ENCODE measurements at regions not wholly inside any gene's neighbourhood (a gene's known extent, or its start where the extent isn't known, plus 50 kb on each side); places are given as distances from the start of the nearest gene placed in this dataset.
"Not testable (repeated sequence)": the region's sequence is repeated elsewhere in the genome, so short reads cannot be mapped to it uniquely, and the experiment has no call there.

DNA sequence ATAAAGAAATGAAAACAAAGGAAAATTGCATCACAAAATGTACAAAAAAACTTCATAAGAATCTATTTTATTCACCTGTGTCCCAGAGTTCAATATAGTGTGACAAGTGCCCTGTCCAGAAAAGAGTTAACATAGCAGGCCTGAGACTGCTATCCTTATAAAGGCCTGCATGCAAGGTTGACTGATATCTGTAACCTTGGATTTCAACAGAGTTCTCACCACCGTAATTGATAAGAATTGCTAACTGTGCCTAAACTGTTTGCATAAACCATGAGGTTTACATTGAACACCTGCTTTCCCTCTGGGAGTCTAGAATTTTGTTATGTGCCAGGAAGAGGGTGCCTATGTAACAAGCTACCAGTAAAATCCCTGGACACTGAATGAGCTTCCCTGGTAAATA, 461.7 kb upstream of the DPH6 start:
- DNase-seq = no peak

DNA sequence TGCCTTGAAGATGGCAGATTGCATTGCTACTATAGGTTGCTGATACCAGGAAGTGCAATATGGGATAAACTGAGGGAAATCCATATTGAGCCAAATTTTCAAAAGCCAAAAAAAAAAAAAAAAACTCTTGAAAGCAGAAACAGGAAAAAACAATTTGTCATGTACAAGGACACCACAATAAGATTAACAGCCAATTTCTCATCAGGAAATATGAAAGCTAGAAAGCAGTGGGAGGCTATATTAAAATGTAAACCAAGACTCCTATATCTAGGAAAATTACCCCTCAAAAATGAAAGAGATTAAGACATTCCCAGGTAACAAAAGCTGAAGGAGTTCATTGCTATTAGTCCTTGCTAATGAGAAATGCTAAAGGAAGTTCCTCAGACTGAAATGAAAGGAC, 462.8 kb upstream of the DPH6 start:
- DNase-seq = no peak

- DNase-seq = no peak
Measured at GRCh38 chr15:36024031-36024688, 478.2 kb upstream of the DPH6 start.

DNA sequence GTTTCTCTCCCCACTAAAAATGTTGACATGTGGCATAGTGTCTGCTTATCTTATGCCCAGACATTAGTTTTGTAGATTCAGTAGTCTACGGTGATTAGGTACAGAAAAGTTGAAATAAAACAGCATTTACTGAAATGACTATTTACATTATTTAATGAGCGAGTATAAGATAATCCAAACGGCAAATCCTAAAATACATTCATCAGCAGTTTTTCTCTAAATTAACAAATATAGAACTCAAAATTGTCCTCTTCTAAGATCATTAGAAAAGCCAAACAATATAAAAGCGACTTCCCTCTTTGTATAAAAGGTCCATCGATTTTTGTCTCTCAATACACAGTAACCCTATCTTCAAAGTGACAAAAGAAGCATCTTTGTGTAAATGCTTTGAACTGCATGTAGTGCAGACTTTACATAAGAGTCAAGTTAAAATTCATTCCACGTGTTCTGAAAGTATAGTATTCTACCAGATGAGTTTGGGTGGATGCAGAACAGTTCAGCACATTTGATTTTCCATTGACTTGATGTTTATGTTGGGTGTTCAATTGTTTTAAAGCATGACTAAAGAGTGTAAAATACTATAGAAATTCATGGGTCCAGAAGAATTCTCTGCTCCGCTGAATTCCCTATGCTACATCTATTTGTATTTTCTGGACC, 480.8 kb upstream of the DPH6 start:
- no peak for DNase-seq

- DNase-seq = no peak
Measured at GRCh38 chr15:36029606-36030210, 483.7 kb upstream of the DPH6 start.

GRCh38 chr15:36039996-36040572, 494.1 kb upstream of the DPH6 start:
- DNase-seq = no peak

- DNase-seq = not testable (repeated sequence)
Measured at GRCh38 chr15:36047018-36047716, 501.2 kb upstream of the DPH6 start.

DNA sequence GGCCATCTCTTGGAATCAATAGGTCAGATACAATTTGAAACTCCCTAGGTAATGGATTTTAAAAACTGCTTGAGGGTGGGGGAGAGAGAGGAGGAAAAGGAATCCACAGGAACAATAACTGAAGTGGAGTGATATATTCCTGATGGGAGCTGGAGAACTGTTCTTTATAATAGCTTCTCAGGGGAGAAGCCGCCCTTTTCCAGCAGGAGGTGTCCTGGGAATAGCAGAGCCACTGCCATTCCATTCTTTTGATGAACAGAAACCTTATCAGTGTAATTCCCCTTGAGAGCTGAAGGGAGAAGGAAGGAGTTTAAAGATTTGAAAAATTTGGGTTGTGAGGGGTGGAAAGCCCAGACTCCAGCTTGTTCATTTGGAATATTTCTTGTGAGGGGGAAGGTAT, 504.9 kb upstream of the DPH6 start:
- DNase-seq = no peak

- not testable (repeated sequence) for DNase-seq
Measured at GRCh38 chr15:36052641-36053040, 506.7 kb upstream of the DPH6 start.

GRCh38 chr15:36053746-36054145, 507.8 kb upstream of the DPH6 start:
- DNase-seq = no peak

DNA sequence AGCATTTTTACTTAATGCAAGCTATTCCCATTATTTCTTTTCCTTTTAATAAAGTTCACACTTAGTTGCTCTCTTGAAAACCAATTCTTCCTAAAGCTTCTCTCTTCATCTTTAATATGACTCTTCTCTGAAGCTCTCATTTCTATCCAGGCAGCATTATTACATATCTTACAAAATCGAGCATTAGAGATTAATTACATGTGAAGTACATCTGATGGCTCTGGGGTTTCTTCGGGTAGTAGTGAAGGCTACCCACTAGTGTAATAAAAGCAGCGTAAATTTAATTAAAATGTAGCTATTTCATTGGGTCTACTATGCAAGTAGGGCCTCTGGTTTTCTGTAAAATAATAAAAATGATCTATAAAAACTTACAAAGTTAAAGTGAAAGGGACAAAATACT, 513.6 kb upstream of the DPH6 start:
- DNase-seq = no peak

DNA sequence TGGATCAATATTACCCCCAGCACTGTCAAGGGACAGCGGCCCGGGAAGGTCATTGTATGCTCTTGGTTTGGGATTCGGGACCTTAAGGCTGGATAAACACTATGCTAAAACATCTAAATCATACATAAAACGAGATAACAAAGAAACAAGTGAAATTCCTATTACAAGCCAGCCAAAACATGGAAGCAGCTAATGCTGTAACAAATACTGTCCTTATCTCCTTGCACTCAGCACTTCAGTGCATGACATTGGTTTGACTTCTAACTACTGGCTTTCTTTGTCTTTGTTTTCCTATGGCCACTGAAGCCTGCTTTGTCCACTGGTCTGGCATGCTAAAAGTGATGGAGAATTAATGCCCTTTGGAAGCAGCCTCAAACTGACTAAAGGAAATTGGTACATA, 516.4 kb upstream of the DPH6 start:
- no peak for DNase-seq

DNA sequence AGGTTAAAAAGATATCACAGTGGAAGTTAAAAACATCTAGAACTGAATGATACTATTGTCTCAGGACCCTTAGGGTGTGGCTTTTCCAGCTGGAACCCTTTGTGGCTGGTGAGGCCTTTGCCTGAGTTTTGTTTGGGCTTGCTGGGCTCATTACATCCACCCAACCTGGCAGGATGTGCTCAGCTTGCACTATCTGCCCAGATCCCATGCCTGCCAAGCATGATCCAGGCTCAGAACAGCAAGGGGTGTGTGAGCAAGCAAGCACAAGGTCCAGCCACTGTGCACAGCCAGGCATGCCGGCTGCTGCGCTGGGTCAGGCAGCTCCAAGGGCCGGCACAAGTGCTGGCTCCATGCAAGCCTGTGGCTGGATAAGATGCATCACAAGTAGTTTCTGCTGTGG, 512.7 kb upstream of the CDIN1 start:
- no peak for DNase-seq

DNA sequence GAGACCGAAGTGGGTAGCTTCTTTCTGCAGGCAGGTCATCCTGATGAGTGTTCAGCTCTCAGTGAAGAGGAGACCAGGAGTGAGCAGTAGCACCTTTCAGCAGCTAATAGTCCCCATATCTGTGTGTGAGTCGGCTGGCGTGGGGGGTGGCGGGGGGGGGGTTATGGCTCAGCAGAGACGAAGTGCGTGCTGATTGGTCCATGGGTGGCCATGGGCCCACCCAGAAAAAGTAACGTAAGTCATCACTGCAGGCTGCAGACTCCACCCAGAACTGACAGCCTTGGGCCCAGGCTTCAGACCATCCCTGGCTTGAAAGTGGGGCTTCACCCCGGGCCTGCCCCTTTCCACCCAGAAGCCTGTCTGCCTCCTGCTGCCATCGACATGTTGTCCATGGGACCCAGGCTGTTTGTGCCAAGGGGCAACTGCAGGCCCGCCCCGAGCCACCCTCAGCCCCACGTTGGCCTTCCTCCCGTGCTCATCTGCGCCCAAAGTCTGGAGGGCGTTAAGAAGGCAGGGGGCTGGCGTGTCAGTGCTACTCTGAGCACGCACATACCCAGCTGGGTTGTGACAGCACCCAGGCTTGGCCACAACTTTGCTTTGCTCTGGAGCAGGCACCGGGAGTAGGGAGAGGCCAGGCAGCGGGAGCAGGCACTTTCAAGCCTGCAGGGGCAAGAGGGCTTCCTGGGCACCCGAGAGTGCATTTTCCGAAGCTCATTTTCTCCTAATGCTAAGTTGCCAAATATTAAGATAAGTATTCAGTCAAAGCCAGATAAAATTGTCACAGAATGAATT, 511.7 kb upstream of the CDIN1 start:
- no peak for DNase-seq

- no peak for DNase-seq
Measured at GRCh38 chr15:36075333-36075732, 504.1 kb upstream of the CDIN1 start.

GRCh38 chr15:36079021-36079420, 500.4 kb upstream of the CDIN1 start:
- DNase-seq = no peak

DNA sequence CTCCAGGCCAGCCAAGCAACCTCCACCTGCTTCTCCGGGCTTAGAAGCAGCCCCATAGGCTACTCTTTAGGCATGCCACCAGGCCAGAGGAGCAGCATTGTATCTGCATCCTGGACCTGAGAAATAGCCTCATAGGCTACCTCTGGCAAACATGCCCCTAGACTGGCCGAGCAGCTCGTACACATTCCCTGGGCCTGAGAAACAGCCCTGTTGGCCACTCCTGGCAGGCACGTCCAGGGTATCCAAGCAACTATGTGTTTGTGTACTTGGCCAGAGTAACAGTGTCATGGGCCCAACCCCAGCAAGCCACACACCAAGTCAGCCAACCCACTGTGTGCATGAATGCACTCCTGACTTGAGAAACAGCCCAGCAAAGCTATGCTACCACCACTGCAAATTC, 498.7 kb upstream of the CDIN1 start:
- no peak for DNase-seq

- DNase-seq = no peak
Measured at GRCh38 chr15:36090286-36090946, 489.0 kb upstream of the CDIN1 start.

DNA sequence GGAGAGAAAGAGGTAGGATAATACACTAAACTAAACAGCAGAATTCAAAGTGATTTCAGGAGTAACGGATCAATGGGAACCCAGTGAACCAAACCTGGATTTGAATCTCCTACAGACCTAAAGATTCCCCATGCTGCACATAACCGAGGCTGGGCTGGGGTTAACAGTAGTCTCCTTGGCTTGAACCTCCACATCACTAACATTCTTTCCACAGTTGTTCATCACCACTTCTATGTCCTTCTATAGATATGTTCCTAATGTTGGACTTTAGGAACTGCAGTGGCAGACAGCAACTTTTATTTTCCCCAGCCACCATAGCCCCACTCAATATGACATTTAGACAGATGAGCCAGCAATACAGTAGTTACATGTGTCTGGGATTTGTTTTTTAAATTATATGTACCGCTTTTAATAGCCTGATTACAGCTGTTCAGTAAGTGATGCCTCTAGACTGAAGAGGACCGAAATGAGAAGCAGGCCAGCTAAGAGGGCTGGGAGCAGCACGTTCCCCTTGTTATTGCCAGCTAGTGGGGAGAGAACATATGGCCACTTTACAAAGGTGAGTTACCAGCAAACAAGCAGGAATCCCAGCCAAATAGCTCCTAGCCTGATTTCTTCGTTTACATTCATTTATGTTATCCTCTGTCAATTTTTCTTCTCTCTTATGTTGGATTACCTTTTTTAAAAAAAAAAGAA, 472.6 kb upstream of the CDIN1 start:
- no peak for DNase-seq

GRCh38 chr15:36108541-36108940, 470.9 kb upstream of the CDIN1 start:
- no peak for DNase-seq

DNA sequence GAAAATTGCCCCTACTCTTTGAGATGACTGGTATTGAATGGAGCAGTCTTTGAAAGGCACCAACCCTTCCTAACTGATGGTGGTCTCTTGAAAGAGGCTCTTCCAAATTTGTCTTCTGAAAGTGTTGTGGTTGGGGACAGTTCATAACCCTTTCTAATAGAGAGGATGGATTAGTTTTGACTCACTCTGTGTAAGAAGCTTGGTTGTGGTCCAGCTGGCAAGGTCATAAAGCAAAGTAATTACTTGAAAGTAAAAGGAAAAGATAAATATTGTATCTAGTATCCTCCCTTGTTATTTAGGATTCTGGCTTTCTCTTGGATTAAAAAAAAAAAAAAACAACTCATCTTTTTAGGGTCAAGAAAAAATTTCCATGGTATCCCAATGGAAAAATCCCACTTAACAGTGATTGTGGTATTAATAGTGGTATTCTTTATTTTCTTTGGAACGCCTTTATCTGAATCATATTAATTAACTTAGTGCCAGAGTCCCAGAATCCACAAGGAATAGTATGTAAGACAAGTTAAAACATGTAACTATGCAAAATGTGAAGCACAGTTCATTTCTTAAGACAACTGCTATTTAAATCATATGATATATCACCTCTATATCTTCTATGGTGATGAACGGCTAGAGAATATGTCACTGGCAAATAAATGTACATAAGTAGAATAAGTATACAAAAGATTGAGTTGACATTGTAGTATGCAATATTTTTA, 469.3 kb upstream of the CDIN1 start:
- no peak for DNase-seq

Measured in GOT3 (cell line).